GM19397 (cell line): ENCODE measurements at regions not wholly inside any gene's neighbourhood (a gene's known extent, or its start where the extent isn't known, plus 50 kb on each side); places are given as distances from the start of the nearest gene placed in this dataset.

Source experiments
- ATAC-seq: cut with Tn5 transposase; IDR thresholded peaks from one replicate; pipeline ENCODE4 v1.9.1; 2021; ENCODE audit warnings: mild to moderate bottlenecking, moderate library complexity; ENCODE audit not compliant: unreplicated experiment

GRCh38 chr10:129020651-129021330 lies 446.2 kb upstream of the MGMT start:
- no peak for ATAC-seq

GRCh38 chr10:129021594-129022304 lies 445.3 kb upstream of the MGMT start:
- no peak for ATAC-seq

- ATAC-seq: no peak
Measured at GRCh38 chr10:129023082-129023481, 444.0 kb upstream of the MGMT start.

- ATAC-seq: no peak
Measured at GRCh38 chr10:129024046-129024445, 443.0 kb upstream of the MGMT start.

GRCh38 chr10:129025787-129026186 lies 441.3 kb upstream of the MGMT start:
- no peak for ATAC-seq

- ATAC-seq: no peak
Measured at GRCh38 chr10:129027906-129028305, 439.1 kb upstream of the MGMT start.

GRCh38 chr10:129028451-129028850 lies 438.6 kb upstream of the MGMT start:
- no peak for ATAC-seq

- ATAC-seq: no peak
Measured at GRCh38 chr10:129029051-129029450, 438.0 kb upstream of the MGMT start.

GRCh38 chr10:129029851-129030602 lies 437.0 kb upstream of the MGMT start:
- ATAC-seq: no peak

- ATAC-seq: no peak
Measured at GRCh38 chr10:129030603-129030895, 436.5 kb upstream of the MGMT start.

GRCh38 chr10:129030996-129031843 lies 435.8 kb upstream of the MGMT start:
- peak; percentile 69 for ATAC-seq

GRCh38 chr10:129031844-129032150 lies 435.2 kb upstream of the MGMT start:
- no peak for ATAC-seq

- no peak for ATAC-seq
Measured at GRCh38 chr10:129032372-129033313, 434.4 kb upstream of the MGMT start.

GRCh38 chr10:129033340-129033739 lies 433.7 kb upstream of the MGMT start:
- ATAC-seq: no peak

- no peak for ATAC-seq
Measured at GRCh38 chr10:129033790-129034272, 433.2 kb upstream of the MGMT start.

GRCh38 chr10:129035052-129035827 lies 431.8 kb upstream of the MGMT start:
- no peak for ATAC-seq

GRCh38 chr10:129038522-129038921 lies 428.5 kb upstream of the MGMT start:
- no peak for ATAC-seq

GRCh38 chr10:129039406-129040370 lies 427.4 kb upstream of the MGMT start:
- no peak for ATAC-seq
